ENCODE measurements at regions not wholly inside any gene's neighbourhood (a gene's known extent, or its start where the extent isn't known, plus 50 kb on each side); places are given as distances from the start of the nearest gene placed in this dataset.
"Not testable (repeated sequence)": the region's sequence is repeated elsewhere in the genome, so short reads cannot be mapped to it uniquely, and the experiment has no call there.

DNA sequence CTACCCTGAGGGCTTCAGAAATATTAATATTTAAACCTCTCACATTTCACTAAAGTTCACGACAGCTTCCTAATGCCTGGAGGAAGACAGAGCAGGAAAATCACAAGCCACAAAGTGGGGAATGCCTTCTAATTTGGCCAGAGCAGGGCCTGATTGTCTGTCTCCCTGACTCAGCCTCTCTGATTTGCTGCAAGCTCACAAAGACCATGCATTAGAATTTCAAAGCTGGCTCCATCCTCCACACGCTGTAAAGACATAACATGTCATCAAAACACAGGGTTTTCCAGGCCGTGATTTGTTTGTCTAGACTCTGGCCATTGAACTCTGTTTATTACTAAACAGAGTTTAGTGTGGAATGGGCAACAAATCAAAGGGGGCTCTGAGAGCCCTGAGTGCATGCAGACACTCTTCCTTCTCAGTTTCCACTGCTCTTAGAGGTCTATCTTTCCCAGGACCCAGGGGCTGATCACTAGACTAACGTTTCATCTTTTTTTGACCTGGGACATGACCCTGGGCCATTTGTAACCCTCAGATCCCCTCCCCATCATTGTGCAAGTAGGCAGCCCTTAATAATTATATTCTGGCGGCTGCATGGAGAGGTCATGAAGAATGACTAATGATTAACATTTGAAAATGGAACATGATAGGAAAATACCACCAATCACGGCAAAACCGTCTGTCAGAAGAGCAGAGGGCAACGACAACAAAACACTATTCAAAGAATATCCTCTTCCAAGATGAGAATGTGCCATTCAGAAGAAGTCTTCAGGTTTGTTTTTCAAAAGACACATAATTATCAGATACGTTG is 140.2 kb downstream of the ENC1 start:
- DNase-seq (ENCODE audit: low read depth in 2 of 2) = no peak

DNA sequence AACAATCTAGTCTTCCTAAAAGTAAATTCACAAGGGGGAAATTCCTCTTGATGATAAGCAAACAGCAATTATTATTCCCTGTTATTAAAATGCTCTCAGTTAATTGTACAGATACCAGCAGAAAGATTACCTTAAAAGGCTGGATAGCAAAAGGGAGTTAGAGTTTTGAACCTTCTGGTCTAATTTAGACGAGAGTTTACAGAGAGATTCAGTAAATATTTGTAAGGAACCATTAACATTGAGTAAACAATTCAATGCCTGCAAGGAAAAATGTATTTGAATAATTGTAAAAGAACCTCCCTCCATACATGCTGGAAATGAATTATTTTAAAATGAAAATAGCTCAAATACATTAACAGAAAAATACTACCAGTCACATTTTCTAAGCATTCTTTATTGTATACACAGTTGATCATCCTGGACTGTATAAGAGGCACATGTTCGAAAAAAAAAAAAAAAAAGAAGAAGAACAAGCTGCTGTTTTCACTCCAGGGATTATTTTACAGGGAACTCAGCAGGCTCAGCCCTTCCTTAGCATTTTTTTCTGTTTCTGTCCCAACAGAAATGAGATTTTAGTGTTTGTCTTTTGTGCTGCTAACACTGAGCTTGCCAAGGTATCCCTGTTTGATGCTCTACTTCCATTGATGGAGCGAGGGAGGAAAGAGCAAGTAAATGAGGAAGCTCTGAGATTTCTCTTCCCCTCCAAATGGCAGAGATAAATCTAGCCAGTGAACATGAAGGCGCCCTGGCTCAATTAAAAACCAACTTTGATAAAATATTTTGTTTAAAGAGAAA is 141.1 kb downstream of the ENC1 start:
- DNase-seq (ENCODE audit: low read depth in 2 of 2) = no peak

DNA sequence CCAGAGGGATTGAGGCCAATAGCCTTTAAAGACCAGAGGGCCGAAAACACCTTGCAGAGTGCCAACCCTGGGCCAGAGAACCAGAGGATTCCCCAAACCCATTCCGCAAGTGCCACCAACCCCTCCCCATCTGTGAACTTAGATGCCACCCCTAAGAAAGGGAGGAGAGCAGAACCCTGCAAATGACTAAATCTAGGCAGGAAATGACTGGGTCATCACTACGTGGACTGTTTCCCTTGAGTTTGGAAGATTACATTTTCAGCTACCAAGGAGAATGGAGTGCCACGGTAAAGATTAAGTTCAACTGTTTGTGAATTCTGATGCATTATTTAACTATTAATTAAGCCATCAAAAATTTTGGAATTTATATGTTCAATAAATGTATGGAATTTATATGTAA is 142.8 kb downstream of the ENC1 start:
- no peak for DNase-seq (ENCODE audit: low read depth in 2 of 2)

DNA sequence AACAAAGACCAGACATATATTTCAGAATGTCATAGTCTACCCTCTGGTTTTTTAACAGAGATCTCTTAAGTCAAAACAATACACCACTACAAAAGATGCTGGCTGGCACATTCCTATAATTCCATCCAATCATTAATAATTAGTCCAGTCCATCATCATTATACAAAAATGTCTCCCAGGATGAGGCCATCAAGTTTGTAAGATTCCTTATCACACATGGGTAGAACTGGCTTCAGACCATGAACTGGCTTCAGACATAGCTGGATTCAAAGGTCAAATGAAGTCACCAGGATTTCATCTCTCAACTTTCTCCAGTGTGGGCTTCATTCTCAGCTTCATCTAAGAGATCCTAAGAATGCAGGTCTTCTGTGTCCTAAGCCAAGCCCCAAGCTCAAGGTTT is 147.1 kb downstream of the ENC1 start:
- DNase-seq (ENCODE audit: low read depth in 2 of 2) = no peak

DNA sequence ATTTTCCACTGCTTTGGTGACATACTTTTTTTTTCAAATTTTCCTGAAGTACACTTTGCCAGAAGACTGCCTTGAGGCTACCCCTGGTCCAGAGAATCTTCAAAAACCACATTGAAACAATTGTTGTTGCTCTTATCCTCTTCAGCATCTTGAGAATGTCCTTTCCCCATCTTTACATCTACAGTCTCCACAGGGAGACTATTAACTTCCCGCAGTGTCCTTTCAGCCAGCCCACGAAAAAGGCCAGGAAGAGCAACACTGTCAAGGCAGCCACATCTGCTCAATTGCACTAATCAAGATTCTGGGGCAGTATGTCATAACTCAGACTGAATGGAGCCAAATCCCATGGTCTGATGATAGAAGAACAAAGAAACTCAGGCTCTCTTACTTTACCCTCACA is 148.3 kb downstream of the ENC1 start:
- no peak for DNase-seq (ENCODE audit: low read depth in 2 of 2)

DNA sequence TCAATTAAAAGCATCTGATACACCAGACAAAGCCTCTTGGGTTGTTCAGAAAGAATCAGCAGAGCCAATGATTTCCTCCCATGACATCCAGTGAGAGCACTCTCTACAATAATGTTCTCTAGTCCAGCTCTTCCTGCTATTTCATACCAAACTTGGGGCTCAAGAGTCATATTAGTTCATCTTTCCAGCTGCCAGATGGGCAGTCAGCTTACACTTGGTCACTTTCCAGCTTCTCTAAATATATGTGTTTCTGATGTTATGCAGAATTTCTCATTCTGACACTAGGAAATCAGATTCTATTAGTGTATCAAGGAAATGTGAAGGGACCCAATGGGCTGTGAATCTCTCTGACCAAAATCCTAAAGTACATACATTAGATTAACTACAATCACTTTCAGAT is 148.9 kb downstream of the ENC1 start:
- no peak for DNase-seq (ENCODE audit: low read depth in 2 of 2)

DNA sequence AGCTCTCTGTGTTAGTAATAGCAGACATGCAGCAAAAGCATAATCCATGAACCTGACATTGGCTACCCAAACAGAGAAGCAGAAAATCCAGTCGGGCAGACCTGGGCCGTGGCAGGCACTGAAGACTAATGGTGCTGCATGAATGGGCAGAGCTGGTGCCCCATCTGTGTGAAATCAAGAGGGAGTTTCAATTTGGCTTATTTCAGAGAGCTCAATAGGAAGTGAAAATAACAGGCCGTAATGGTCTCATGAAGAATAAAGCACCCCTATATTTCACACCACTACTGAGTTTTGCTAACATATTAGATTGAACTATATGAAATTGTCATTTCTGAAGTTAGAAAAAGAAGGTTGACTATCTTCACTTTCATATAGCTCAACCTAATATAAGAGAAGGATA is 149.7 kb downstream of the ENC1 start:
- DNase-seq (ENCODE audit: low read depth in 2 of 2) = no peak

DNA sequence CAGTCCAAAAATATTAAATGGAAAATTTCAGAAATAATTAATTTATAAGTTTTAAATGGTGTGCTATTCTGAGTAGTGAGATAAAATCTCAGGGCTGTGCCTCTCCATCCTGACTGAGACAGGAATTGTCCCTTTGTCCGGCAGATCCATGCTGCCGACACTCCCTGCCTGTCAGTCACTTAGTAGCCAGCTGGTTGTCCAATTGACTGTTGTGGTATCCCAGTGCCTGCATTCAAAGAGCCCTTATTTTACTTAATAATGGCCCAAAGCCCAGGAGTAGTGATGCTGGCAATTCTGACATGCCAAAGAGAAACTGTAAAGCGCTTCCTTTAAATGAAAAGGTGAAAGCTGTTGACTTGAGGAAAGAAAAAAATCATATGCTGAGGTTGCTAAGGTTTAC is 157.5 kb downstream of the ENC1 start:
- no peak for DNase-seq (ENCODE audit: low read depth in 2 of 2)

DNA sequence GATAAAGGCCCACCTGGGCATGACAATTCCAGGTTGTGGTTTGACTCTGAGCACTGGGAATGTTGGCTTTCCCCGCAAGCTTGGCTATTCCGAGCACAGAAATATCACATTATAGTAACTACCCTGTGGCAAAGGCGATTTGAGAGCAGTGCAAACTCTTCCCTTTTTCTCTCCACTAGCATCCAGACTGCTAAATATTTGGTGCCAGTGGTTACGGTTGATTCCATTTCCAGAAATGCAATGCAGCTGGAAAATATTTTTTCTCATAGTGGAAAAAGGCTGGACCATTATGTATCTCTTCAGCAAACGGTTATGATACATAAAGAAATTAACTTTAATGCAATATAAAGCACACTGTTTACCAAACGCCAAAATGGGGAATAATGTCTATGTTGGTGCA is 158.0 kb downstream of the ENC1 start:
- DNase-seq (ENCODE audit: low read depth in 2 of 2) = no peak

DNA sequence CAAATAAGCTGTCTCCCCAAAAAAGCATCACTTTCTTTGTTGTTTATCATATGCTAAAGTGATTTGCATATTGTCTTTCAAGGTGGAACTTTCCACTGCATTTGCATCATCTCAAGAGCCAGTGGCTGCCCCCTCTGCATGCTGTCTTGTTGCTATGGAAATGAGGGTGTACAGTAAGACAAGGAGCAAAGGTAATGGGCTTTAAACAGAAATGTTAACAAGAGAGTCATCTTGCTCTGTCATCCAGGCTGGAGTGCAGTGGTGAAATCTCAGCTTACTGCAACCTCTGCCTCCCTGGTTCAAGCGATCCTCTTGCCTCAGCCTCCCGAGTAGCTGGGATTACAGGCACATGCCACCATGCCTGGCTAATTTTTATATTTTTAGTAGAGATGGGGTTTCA is 159.2 kb downstream of the ENC1 start:
- DNase-seq (ENCODE audit: low read depth in 2 of 2) = not testable (repeated sequence)

DNA sequence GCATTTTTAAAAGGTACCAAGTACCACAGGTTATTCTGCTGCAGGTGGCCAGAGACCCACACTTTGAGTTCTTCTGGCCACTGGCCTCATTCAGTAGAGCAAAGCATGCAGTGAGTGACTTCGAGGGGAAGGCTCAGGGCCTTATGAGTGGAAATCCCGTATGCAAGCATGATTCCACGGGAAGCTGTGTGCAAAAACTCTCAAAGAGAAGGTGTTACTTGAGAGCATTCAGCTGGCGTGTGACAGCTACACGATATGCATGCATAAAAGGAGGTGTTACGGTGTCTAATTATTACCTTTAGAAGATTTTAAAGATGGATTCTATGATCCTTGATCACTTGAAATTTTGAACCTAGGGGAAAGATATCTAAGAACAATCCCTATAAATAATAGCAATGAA is 160.3 kb downstream of the ENC1 start:
- DNase-seq (ENCODE audit: low read depth in 2 of 2) = no peak

DNA sequence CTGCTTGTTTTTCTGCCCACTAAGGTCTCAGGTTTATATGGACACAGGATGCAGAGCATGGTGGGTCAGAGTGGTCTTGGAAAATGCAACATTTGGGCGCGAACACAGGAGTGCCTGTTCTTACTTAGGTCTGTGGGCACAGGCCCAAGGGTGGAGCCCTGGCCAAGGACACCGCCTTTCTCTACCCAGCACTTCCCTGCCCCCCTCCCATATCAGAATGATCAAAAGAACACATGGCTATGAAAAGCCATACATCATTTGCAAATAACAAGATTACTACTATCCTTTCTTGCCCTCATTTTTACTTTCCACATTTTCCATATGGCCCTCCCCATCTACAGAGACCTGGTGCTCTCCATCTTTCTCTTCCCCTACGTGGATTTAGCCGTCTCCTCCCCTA is 162.2 kb downstream of the ENC1 start:
- DNase-seq (ENCODE audit: low read depth in 2 of 2) = no peak

DNA sequence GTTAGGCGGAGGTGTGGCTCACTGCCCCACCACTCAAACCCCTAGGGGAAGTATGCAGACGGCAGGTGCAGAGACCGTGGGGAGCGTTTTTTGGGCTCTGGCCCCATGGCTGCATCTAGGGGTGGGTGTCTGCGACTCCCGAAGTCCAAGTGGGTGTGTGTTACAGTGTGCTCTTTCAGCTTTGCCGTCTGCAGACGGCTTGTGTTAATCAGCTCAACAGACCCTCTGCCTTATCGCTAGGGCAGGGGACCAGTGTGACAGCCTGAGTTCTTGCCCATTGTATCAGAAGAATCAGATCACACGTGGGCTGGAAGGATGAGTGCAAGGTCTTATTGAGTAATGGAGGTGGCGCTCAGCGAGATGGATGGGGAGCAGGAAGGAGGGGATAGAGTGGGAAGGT is 162.8 kb downstream of the ENC1 start:
- no peak for DNase-seq (ENCODE audit: low read depth in 2 of 2)

DNA sequence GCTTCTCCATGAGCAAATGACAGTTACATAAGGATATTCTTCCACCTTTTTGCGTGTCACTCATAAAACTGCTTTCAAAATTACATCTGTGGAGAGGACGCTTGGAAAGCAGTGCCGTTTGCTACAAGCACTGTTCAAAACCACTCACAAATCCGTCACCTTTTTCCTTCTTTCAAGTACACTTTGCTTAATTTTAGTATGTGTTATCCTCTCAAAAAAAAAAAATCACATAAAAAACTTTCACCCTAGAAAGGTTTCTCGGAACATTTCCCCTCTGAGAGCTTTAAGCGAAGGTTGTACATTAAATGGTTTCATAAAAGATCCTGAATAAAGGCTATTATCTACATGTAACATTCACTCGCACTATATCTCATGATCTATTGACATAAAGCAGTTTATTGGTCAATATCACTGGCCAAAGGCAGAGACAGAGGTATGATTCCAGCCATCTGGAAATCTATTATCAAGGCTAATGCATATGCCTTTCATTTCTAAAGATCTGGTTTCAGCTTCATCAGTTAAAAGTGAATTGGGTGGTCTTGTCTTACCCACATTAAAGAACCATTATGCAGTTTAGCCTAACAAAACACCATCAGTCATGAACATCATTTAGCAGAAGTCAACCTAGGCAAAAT is 163.6 kb downstream of the ENC1 start:
- DNase-seq (ENCODE audit: low read depth in 2 of 2) = no peak

DNA sequence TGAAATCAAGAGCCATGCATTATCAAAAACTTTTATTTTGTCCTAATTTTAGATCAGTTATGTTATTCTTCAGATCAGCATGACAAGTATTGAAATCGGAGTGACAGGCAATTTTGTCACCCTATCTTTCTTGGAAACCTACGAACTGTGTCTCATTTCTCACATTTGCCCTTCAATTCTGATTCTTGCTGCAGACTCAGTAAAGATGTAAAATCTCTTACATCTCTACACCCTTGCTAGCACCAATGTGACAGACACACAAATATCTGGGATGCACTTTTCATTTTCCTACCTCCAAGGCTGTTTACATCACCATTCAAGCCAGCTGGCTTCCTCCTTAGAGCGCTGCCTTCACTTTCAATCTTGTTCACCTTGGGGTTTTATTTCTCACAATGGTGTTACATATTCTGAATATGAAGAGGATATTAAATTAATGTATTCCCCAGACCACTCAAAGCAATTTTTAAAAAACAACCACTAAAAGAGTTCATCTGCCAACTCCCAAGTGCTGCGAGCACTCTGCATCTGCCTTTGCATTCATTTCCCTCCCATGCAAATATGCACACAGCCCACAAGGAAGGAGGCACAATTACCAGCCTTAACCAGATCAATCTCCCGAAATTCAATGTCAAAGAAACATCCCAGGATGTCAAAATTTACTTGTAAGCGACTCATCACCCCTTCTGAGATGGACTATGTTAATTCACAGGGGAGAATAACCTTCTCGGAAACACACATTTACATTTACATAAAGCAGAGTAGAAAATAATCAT is 164.3 kb downstream of the ENC1 start:
- DNase-seq (ENCODE audit: low read depth in 2 of 2) = no peak

DNA sequence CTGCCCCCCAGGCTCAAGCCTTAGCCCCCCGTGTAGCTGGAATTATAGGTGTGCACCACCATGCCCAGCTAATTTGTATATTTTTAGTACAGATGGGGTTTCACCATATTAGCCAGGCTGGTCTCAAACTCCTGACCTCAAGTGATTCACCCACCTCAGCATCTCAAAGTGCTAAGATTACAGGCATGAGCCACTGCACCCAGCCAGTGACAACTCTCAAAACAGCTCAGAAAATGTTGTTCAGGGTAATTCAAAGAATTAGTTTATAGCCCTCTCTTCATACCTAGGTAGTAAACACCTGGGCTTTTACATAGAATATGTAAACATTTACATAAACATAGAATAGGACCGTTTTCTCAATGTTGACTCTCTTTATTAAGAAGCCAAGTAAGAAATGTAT is 168.7 kb downstream of the ENC1 start:
- DNase-seq (ENCODE audit: low read depth in 2 of 2) = no peak

DNA sequence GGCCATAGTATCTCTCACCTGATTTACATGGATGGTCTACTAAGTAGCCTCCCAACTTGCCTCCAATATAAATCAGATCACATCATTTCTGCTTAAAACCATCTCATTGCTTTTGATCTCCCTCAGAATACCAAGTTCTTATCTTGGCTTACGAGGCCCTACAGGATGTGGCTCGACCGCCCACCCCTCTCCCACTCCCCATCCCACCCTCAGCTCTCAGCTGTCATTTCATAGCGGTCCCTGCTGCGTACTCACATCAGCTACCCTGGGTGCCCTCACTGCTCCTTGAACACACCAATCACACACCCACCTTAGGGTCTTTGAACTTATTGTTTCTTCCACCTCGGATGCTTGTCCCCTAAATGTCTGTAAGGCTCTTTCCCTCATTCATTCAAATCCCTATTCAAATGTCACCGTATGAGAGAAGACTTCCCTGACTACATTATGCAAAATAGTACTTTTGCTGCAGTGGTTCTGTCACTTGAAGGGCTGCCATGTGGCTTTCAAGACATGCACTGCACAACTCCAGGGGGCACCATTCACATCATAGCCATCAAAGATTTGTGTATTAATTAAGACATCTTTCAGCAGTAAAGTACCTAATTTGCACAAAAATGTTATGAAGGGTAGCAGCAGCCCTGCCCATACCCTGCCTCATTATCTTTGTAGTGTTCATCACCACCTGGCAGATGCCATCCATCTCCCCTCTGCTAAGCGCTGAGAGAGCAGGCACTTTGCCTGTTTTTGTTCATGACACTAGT is 171.1 kb downstream of the ENC1 start:
- no peak for DNase-seq (ENCODE audit: low read depth in 2 of 2)

DNA sequence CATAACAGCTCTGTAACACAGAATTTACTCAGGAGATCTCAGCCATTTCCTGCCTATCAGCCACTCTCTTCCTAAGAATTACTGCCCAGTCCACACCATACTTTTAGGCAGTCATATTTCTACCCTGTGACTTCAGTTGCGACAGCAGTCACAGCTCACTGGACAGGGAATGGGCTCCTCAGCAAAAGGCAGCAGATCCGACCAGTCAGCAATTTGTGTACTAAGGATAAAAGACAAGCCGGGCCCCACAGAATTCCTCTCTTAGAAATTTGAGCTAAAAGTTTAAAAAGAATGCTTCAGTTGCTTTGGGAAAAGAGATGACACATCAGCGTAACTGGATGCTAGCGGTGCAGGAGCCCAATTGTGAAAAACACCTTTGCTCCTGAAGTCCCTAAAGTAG is 172.1 kb downstream of the ENC1 start:
- no peak for DNase-seq (ENCODE audit: low read depth in 2 of 2)

DNA sequence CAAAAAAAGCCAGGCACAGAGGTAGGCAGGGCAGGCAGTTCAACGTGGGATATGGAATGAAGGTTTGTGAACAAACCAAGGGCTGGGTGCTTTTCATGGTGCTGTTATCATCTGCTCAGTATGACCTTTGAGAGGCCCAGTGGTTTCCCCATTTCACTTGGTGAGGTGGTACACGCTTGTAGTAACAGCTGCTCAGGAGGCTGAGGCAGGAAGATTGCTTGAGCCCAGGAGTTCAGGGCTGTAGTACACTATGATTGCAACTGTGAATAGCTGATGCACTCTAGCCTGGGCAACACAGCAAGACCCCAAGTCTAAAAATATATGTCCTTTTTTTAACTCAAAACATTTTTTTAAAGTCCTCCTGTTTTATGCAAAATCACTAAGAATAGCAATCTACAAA is 174.8 kb downstream of the ENC1 start:
- no peak for DNase-seq (ENCODE audit: low read depth in 2 of 2)

DNA sequence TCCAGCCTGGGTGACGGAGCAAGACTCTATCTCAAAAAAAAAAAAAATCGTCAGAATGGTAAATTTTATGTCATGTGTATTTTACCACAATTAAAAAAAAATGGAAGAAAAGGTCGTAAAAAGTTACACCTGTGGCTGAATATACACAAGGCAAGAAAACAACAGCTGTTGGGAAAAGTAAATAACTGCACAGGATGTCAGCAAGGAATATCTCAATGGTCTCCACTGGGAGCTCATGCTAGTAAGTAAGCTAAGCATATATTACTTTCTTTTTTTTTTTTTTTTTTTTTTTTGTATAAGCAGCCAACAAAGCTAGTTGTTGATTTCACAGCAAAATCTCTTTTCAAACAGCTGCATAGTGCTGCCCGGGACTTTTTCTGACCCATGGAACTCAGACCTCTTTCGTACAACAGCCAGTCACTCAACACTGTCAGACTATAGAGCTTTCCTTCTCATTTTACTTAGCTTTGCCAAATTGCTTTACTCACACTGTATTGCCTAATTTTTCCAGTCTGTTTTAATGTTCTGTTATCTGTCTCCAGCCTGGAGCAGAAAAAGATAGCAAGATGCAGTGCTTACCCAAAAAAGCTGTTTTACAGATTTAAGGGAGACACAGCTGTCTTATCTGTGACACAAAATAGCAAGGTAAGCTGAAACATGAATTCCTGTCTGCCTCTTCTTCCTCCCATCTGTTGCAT is 175.9 kb downstream of the ENC1 start:
- no peak for DNase-seq (ENCODE audit: low read depth in 2 of 2)

DNA sequence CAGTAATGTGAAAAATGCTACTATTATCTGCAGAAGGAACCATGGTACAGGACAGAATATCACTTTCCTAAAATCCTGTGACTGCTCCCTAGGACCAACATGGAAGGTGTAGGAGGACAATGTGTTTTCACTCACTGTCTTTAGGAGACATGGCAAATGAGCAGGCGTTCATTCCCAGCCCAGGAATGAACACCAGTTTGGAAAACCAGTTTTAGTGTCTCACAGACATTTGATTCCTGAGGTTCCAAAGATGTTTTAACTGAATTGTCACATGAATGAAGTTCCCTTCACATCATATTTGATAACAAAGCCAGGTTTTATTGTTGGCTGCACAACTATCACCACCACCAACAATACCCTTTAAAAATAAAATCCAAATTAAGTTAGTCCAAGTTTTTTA is 178.2 kb downstream of the ENC1 start:
- DNase-seq (ENCODE audit: low read depth in 2 of 2) = no peak

Measured in stimulated activated CD8-positive, alpha-beta memory T cell treated with anti-CD3 and anti-CD28 coated beads, Interleukin-2, amount 100 ng/mL, for 48 hours (primary cell).